ENCODE measurements at regions not wholly inside any gene's neighbourhood (a gene's known extent, or its start where the extent isn't known, plus 50 kb on each side); places are given as distances from the start of the nearest gene placed in this dataset.

DNA sequence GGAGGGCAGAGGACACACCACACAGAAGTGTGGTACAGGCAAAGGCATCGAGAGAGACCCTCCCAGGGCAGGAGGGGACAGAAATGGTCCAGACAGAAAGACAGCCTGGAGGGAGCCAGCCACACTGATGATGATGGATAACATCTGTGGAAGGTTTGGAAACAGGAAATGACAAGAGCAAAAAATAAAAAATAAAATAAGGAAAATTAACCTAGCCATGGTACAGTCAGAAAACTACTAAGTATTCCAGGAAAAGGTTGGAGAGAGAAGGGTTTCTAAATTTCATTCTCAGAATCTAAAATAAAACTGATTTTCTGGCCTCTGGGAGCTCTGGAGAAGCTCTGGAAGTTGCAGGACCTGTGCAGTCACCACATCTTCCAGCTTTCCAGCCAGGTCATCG lies 115.2 kb upstream of the VSTM2B start:
- Histone ChIP-seq H2AFZ (ENCODE audit: insufficient read depth, low read depth, low read length, poor library complexity, severe bottlenecking) (no peak overlapping the region), H3K27me3 (ENCODE audit: control insufficient read depth in 2 of 2, insufficient read depth in 2 of 2, low read length in 2 of 2) (no peaks in the 10 kb centered on the region), H3K4me1 (ENCODE audit: control insufficient read depth in 1 of 2, insufficient read depth in 2 of 2, low read length in 2 of 2) (no peaks in the 10 kb centered on the region), H3K36me3 (replicated peaks in 1 of 2; ENCODE audit: control insufficient read depth in 1 of 2, insufficient read depth in 2 of 2, low read length in 2 of 2) (no peaks in the 10 kb centered on the region), H3K27ac (ENCODE audit: low read depth in 1 of 2, low read length in 2 of 2) (no peak overlapping the region), H3K9ac (ENCODE audit: insufficient read depth, low read length, poor library complexity, severe bottlenecking) (no peak overlapping the region), H3K4me3 (replicated peaks in 1 of 3; ENCODE audit: low read depth in 2 of 3, low read length in 3 of 3) (no peak overlapping the region), H3K9me3 (replicated peaks in 1 of 2; ENCODE audit: control insufficient read depth in 1 of 2, insufficient read depth in 1 of 2, low read length in 2 of 2) (no peaks in the 10 kb centered on the region), H3K4me2 (replicated peaks; ENCODE audit: extremely low read depth, low read length, poor library complexity, severe bottlenecking) (no peak overlapping the region), H4K20me1 (ENCODE audit: insufficient read depth, low read length) (no peaks in the 10 kb centered on the region), H3K79me2 (ENCODE audit: insufficient read depth, low read length) (no peaks in the 10 kb centered on the region)
- no peak for DNase-seq
- TF ChIP-seq, protein P1, sequence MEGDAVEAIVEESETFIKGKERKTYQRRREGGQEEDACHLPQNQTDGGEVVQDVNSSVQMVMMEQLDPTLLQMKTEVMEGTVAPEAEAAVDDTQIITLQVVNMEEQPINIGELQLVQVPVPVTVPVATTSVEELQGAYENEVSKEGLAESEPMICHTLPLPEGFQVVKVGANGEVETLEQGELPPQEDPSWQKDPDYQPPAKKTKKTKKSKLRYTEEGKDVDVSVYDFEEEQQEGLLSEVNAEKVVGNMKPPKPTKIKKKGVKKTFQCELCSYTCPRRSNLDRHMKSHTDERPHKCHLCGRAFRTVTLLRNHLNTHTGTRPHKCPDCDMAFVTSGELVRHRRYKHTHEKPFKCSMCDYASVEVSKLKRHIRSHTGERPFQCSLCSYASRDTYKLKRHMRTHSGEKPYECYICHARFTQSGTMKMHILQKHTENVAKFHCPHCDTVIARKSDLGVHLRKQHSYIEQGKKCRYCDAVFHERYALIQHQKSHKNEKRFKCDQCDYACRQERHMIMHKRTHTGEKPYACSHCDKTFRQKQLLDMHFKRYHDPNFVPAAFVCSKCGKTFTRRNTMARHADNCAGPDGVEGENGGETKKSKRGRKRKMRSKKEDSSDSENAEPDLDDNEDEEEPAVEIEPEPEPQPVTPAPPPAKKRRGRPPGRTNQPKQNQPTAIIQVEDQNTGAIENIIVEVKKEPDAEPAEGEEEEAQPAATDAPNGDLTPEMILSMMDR (IDR thresholded peaks at IDR 0.05) = no peak
- Mint-ChIP-seq H3K27ac (no peak overlapping the region), H3K4me1 (no peaks in the 10 kb centered on the region), H3K27me3 (ENCODE audit: low read depth in 3 of 3) (peaks cover 6 to 9% (median 7%) of the 10 kb centered on the region in 3 donors), H3K36me3 (no peaks in the 10 kb centered on the region), H3K9me3 (peaks cover 0 to 1% (median 0%) of the 10 kb centered on the region in 7 donors), H3K4me3 (no peak overlapping the region)
- WGBS (ENCODE audit: insufficient coverage) = 89% methylated on average over 1 of the region's 2 CpGs
- intact Hi-C loops (cut with micrococcal nuclease) = no loop called here

DNA sequence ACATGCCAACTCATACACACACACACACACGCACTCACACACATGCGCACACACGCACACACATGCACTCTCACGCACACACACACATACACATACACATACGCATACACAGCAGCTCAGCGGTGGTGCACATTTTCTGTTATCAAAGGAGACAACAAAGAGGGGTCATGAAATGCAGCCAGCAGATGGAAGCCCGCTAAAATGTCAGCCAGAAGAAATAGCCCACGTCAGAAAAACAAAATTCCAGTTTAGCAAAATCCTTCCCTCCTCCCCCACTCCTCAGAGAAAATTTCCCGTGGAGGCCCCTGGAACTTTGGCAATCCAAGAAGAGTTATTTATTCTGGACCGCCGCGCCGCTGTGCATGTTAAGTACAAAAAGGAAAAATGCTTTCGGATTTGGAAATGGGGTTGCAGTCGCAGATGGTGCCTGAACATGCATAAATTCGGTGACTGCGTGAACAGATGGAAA lies 114.6 kb upstream of the VSTM2B start:
- Histone ChIP-seq H3K4me1 (ENCODE audit: control insufficient read depth in 1 of 2, insufficient read depth in 2 of 2, low read length in 2 of 2) (no peaks in the 10 kb centered on the region), H3K79me2 (ENCODE audit: insufficient read depth, low read length) (no peaks in the 10 kb centered on the region), H3K4me3 (replicated peaks in 1 of 3; ENCODE audit: low read depth in 2 of 3, low read length in 3 of 3) (no peak overlapping the region), H3K36me3 (replicated peaks in 1 of 2; ENCODE audit: control insufficient read depth in 1 of 2, insufficient read depth in 2 of 2, low read length in 2 of 2) (no peaks in the 10 kb centered on the region), H4K20me1 (ENCODE audit: insufficient read depth, low read length) (no peaks in the 10 kb centered on the region), H3K27me3 (ENCODE audit: control insufficient read depth in 2 of 2, insufficient read depth in 2 of 2, low read length in 2 of 2) (no peaks in the 10 kb centered on the region), H3K9me3 (replicated peaks in 1 of 2; ENCODE audit: control insufficient read depth in 1 of 2, insufficient read depth in 1 of 2, low read length in 2 of 2) (no peaks in the 10 kb centered on the region), H3K9ac (ENCODE audit: insufficient read depth, low read length, poor library complexity, severe bottlenecking) (no peak overlapping the region), H3K27ac (ENCODE audit: low read depth in 1 of 2, low read length in 2 of 2) (no peak overlapping the region), H2AFZ (ENCODE audit: insufficient read depth, low read depth, low read length, poor library complexity, severe bottlenecking) (no peak overlapping the region), H3K4me2 (replicated peaks; ENCODE audit: extremely low read depth, low read length, poor library complexity, severe bottlenecking) (no peak overlapping the region)
- TF ChIP-seq, protein P1 (IDR thresholded peaks at IDR 0.05) = no peak
- peaks cover 5 to 7% (median 6%) of the 10 kb centered on the region in 3 donors for H3K27me3 Mint-ChIP-seq (ENCODE audit: low read depth in 3 of 3)
- no peaks in the 10 kb centered on the region for H3K36me3 Mint-ChIP-seq
- WGBS (ENCODE audit: insufficient coverage) = 83% methylated on average over 6 of the region's 17 CpGs
- no peak for DNase-seq
- no peaks in the 10 kb centered on the region for H3K4me1 Mint-ChIP-seq
- H3K4me3 Mint-ChIP-seq = no peak overlapping the region
- intact Hi-C loops (cut with micrococcal nuclease) = no loop called here
- H3K9me3 Mint-ChIP-seq = peaks cover 0 to 1% (median 0%) of the 10 kb centered on the region in 7 donors
- H3K27ac Mint-ChIP-seq = no peak overlapping the region

Measured in CD14-positive monocyte (primary cell).